KMS-11 (cell line): ENCODE measurements at regions not wholly inside any gene's neighbourhood (a gene's known extent, or its start where the extent isn't known, plus 50 kb on each side); places are given as distances from the start of the nearest gene placed in this dataset.
A peak's percentile ranks its signal among the peaks of the same experiment; 100 is the strongest.

Source experiments
- H2AFZ ChIP-seq: fragments of 200-600 bp; sonication (generic); 2 replicates; pipeline ENCODE4 v1.6.1; 2016; ENCODE audit warnings: antibody characterized with exemption, mixed run types, low read depth
- H3K27ac ChIP-seq: fragments of 200-600 bp; sonication (generic); 2 replicates; pipeline ENCODE4 v1.6.1; 2016; ENCODE audit warnings: mild to moderate bottlenecking, mixed run types
- H3K27me3 ChIP-seq: fragments of 200-600 bp; sonication (generic); 2 replicates; pipeline ENCODE4 v1.6.1; 2017; ENCODE audit warnings: mild to moderate bottlenecking, low read depth, mixed run types, moderate library complexity; ENCODE audit not compliant: insufficient read depth
- H3K36me3 ChIP-seq: fragments of 200-600 bp; sonication (generic); 2 replicates; pipeline ENCODE4 v1.6.1; 2017; ENCODE audit warnings: mild to moderate bottlenecking, mixed run types; ENCODE audit not compliant: insufficient read depth
- H3K4me1 ChIP-seq: fragments of 200-600 bp; sonication (generic); 2 replicates; pipeline ENCODE4 v1.6.1; 2016; ENCODE audit warnings: mild to moderate bottlenecking, low read depth, mixed run types; ENCODE audit not compliant: poor library complexity, severe bottlenecking
- H3K4me2 ChIP-seq: fragments of 200-600 bp; sonication (generic); 2 replicates; pipeline ENCODE4 v1.7.0; 2016; ENCODE audit warnings: mild to moderate bottlenecking, mixed run types
- H3K4me3 ChIP-seq: fragments of 200-600 bp; sonication (generic); IDR thresholded peaks from 2 replicates; pipeline ENCODE4 v1.6.1; 2017; ENCODE audit warnings: low read depth, low read length, mixed read lengths; ENCODE audit not compliant: insufficient read depth
- H3K79me2 ChIP-seq: fragments of 200-600 bp; sonication (generic); 2 replicates; pipeline ENCODE4 v1.6.1; 2016; ENCODE audit warnings: low read depth, mixed run types; ENCODE audit not compliant: insufficient read depth
- H3K9ac ChIP-seq: fragments of 200-600 bp; sonication (generic); 2 replicates; pipeline ENCODE4 v1.6.1; 2016; ENCODE audit warnings: mild to moderate bottlenecking, mixed run types
- H4K20me1 ChIP-seq: fragments of 200-600 bp; sonication (generic); 2 replicates; pipeline ENCODE4 v1.6.1; 2016; ENCODE audit warnings: mild to moderate bottlenecking, mixed run types; ENCODE audit not compliant: insufficient read depth
- TF ChIP-seq, protein P1 (sequence below): fragments of 200-600 bp; sonication (generic); conservative IDR thresholded peaks from 2 replicates; pipeline ENCODE4 v1.6.1; 2017; ENCODE audit warnings: low read depth, mild to moderate bottlenecking, antibody characterized with exemption, low read length, moderate library complexity, mixed read lengths

DNA sequence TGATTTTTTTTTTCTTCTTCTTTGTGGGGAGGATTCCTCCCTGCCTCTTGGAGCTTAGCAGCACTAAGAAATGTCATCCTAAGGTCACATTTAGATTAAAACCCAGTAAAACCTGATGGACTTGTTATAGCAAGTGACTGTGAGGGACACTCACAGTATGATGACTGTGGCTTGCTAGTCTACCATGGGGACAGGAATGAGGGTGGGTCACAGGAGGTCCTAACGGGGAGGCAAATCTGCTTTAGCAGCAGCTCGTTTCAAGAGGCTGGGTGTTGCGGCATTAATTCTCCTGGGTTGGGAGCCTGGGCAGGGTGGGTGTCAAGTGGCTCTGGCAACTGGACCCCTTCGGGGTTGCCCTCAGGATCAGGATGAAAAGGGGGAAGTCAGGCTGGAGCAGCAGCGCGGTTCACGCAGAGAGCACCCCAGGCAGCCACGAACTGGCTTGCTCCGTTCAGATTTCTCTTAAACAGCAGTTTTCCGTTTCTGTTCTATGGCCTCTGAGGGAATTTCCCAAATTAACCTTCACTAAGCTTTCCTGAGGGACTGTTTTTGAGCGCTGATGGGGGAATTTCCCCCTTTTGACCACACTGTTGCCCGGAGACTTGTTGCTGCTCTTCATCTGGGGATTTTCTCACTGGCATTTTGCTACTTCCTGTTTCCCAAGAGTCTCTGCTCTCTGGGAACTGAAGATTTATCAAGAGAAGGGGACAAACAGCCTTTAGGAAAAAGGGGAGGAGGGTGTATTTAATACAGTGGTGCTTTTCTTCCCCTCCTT lies 59.8 kb upstream of the PELI1 start:
- TF ChIP-seq, protein P1, sequence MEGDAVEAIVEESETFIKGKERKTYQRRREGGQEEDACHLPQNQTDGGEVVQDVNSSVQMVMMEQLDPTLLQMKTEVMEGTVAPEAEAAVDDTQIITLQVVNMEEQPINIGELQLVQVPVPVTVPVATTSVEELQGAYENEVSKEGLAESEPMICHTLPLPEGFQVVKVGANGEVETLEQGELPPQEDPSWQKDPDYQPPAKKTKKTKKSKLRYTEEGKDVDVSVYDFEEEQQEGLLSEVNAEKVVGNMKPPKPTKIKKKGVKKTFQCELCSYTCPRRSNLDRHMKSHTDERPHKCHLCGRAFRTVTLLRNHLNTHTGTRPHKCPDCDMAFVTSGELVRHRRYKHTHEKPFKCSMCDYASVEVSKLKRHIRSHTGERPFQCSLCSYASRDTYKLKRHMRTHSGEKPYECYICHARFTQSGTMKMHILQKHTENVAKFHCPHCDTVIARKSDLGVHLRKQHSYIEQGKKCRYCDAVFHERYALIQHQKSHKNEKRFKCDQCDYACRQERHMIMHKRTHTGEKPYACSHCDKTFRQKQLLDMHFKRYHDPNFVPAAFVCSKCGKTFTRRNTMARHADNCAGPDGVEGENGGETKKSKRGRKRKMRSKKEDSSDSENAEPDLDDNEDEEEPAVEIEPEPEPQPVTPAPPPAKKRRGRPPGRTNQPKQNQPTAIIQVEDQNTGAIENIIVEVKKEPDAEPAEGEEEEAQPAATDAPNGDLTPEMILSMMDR, result no peak
- peak overlapping the region; percentile 92 for H3K4me2 ChIP-seq

DNA sequence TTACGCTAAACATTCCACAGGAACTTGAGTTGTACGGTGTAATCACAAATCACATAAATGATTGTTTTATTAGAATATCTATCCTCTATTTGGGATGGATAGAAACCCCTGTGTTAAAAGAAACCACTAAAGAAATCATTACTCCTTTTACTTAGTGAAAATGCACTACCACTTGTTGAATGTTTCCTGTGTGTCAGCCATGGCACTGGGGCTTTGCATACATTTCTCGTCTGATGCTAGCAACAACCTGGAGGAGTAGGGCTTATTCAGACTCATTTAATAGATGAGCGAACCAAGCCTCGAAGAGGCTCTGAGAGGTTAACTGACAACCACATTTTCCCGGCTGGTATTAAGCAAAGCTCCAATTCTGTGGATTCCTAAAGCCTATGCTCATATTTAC lies 60.5 kb upstream of the PELI1 start:
- H3K27me3 ChIP-seq, result no peaks in the 10 kb centered on the region
- no peak overlapping the region for H3K4me3 ChIP-seq
- H3K9ac ChIP-seq, result peak overlapping the region; percentile 60; the same call in 1 of the 2 replicates
- H3K79me2 ChIP-seq, result no peaks in the 10 kb centered on the region
- H3K27ac ChIP-seq, result peak overlapping the region; percentile 73
- H3K4me2 ChIP-seq, result peak overlapping the region; percentile 92
- no peaks in the 10 kb centered on the region for H3K36me3 ChIP-seq
- no peaks in the 10 kb centered on the region for H4K20me1 ChIP-seq
- H3K4me1 ChIP-seq, result peaks cover 87% of the 10 kb centered on the region
- peak overlapping the region; percentile 53; the same call in 1 of the 2 replicates for H2AFZ ChIP-seq
- TF ChIP-seq, protein P1, result no peak

More for the DNA sequence above, 59.8 kb upstream of the PELI1 start:
- Histone ChIP-seq H3K27ac (peak overlapping the region; percentile 73), H3K9ac (peak overlapping the region; percentile 60), H2AFZ (peak overlapping the region; percentile 53; the same call in 1 of the 2 replicates), H3K27me3 (no peaks in the 10 kb centered on the region), H3K4me3 (peak overlapping the region; percentile 93), H3K4me1 (peaks cover 92% of the 10 kb centered on the region), H3K36me3 (no peaks in the 10 kb centered on the region), H4K20me1 (no peaks in the 10 kb centered on the region), H3K79me2 (no peaks in the 10 kb centered on the region)

DNA sequence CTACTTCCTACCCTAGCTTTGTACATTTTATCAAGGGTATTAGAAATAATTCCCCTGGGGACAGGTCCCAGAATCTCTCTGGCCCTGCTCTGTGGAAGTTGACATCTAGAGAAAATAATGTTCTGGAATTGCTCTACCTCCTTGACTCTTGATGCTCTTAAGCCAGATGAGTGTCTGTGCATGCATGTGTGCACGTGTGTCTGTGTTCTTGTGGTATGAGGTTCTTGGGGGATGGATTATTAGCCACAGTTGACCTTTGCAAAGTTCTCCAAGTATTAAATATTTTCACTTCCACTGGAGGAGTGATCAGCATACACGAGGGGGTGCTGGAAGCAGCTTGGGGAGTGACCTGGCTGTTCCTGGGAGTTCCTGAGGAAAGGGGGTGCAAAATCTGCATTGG lies 61.2 kb upstream of the PELI1 start:
- H3K79me2 ChIP-seq, result no peaks in the 10 kb centered on the region
- H3K27me3 ChIP-seq, result no peaks in the 10 kb centered on the region
- H3K4me3 ChIP-seq, result no peak overlapping the region
- H4K20me1 ChIP-seq, result no peaks in the 10 kb centered on the region
- H3K27ac ChIP-seq, result peak overlapping the region; percentile 73; the same call in 1 of the 2 replicates
- peaks cover 80% of the 10 kb centered on the region for H3K4me1 ChIP-seq
- H2AFZ ChIP-seq, result no peak overlapping the region
- TF ChIP-seq, protein P1, result no peak
- no peaks in the 10 kb centered on the region for H3K36me3 ChIP-seq
- H3K4me2 ChIP-seq, result peak overlapping the region; percentile 92; the same call in 1 of the 2 replicates
- H3K9ac ChIP-seq, result no peak overlapping the region

DNA sequence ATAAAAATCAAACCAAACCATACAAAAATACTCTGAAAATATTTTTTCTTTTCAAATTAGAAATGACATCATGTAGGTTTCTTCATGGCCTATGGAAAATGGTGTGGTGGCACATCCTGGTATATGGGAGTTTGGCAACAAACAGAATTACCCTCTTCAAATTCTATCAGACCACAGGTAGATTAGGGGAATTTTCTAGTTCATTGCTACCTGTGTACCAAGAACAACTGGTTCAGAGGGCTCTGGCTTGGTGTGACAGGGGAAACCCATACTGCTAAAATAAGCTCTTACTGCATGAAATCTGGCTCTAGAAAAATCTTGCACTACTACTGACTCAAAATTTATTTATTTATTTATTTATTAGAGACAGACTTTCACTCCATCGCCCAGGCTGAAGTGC lies 63.4 kb upstream of the PELI1 start:
- H3K79me2 ChIP-seq, result no peaks in the 10 kb centered on the region
- H3K27ac ChIP-seq, result no peak overlapping the region
- no peak overlapping the region for H3K4me3 ChIP-seq
- H3K4me2 ChIP-seq, result peak overlapping the region; percentile 40
- no peak overlapping the region for H3K9ac ChIP-seq
- H3K27me3 ChIP-seq, result no peaks in the 10 kb centered on the region
- TF ChIP-seq, protein P1, result no peak
- H3K4me1 ChIP-seq, result peaks cover 80% of the 10 kb centered on the region
- H2AFZ ChIP-seq, result no peak overlapping the region
- H4K20me1 ChIP-seq, result no peaks in the 10 kb centered on the region
- H3K36me3 ChIP-seq, result no peaks in the 10 kb centered on the region
